ENCODE measurements at regions not wholly inside any gene's neighbourhood (a gene's known extent, or its start where the extent isn't known, plus 50 kb on each side); places are given as distances from the start of the nearest gene placed in this dataset.

DNA sequence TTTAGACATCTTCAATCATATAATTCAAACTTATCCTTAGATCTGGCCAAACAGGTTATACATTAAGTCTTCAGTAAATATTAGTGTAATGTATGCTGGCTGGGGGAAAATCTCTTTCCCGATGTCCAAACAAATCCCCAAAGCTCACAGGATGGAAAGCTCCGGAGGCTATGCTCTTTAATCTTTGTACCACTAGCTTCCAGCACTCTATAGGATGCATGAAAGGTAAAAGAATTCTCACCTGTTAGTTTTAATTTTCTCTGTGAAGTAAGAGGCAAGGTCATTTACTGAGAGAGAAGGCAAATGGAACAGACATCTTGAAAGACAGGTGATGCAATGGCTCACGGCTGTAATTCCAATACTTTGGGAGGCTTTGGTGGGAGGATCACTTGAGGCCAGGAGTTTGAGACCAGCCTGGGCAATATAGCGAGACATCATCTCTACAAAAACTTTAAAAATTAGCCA lies 99.8 kb upstream of the KIF5B start:
- TF ChIP-seq EZH2 (conservative IDR thresholded peaks at IDR 0.05; ENCODE audit: low read depth, low read length) (no peak), ATF1 (CRISPR knock-in tag; IDR thresholded peaks at IDR 0.05) (no peak), CBX5 (CRISPR knock-in tag; IDR thresholded peaks at IDR 0.05; ENCODE audit: borderline replicate concordance) (no peak), BRCA1 (CRISPR knock-in tag; IDR thresholded peaks at IDR 0.05) (no peak), ZBTB1 (CRISPR knock-in tag; IDR thresholded peaks at IDR 0.05; ENCODE audit: borderline replicate concordance) (no peak)
- TF ChIP-seq, protein P1, sequence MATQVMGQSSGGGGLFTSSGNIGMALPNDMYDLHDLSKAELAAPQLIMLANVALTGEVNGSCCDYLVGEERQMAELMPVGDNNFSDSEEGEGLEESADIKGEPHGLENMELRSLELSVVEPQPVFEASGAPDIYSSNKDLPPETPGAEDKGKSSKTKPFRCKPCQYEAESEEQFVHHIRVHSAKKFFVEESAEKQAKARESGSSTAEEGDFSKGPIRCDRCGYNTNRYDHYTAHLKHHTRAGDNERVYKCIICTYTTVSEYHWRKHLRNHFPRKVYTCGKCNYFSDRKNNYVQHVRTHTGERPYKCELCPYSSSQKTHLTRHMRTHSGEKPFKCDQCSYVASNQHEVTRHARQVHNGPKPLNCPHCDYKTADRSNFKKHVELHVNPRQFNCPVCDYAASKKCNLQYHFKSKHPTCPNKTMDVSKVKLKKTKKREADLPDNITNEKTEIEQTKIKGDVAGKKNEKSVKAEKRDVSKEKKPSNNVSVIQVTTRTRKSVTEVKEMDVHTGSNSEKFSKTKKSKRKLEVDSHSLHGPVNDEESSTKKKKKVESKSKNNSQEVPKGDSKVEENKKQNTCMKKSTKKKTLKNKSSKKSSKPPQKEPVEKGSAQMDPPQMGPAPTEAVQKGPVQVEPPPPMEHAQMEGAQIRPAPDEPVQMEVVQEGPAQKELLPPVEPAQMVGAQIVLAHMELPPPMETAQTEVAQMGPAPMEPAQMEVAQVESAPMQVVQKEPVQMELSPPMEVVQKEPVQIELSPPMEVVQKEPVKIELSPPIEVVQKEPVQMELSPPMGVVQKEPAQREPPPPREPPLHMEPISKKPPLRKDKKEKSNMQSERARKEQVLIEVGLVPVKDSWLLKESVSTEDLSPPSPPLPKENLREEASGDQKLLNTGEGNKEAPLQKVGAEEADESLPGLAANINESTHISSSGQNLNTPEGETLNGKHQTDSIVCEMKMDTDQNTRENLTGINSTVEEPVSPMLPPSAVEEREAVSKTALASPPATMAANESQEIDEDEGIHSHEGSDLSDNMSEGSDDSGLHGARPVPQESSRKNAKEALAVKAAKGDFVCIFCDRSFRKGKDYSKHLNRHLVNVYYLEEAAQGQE (IDR thresholded peaks at IDR 0.05; ENCODE audit: borderline replicate concordance in 1 of 2, low read depth in 1 of 2, low read length in 2 of 2) = no peak
- TF ChIP-seq, protein P2, sequence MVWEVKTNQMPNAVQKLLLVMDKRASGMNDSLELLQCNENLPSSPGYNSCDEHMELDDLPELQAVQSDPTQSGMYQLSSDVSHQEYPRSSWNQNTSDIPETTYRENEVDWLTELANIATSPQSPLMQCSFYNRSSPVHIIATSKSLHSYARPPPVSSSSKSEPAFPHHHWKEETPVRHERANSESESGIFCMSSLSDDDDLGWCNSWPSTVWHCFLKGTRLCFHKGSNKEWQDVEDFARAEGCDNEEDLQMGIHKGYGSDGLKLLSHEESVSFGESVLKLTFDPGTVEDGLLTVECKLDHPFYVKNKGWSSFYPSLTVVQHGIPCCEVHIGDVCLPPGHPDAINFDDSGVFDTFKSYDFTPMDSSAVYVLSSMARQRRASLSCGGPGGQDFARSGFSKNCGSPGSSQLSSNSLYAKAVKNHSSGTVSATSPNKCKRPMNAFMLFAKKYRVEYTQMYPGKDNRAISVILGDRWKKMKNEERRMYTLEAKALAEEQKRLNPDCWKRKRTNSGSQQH (CRISPR knock-in tag; IDR thresholded peaks at IDR 0.05; ENCODE audit: low read depth) = no peak
